BLaER1 treated with 17β-estradiol and CSF1 and Interleukin-3, amounts not matched to agents 10 nM and 100 nM (cell line): ENCODE measurements at regions not wholly inside any gene's neighbourhood (a gene's known extent, or its start where the extent isn't known, plus 50 kb on each side); places are given as distances from the start of the nearest gene placed in this dataset.

Experiments used
- H3K27ac ChIP-seq, 11 experiments: shearing (Covaris generic); formaldehyde crosslinking; 2 replicates each; pipeline ENCODE4 v1.8.1; 2022
- H3K27me3 ChIP-seq, 11 experiments: shearing (Covaris generic); formaldehyde crosslinking; 2 replicates each; pipeline ENCODE4 v1.8.1; 2022
- H3K36me3 ChIP-seq, 11 experiments: shearing (Covaris generic); formaldehyde crosslinking; 2 replicates each; pipeline ENCODE4 v1.8.1; 2022
- H3K4me1 ChIP-seq, 10 experiments: shearing (Covaris generic); formaldehyde crosslinking; 2 replicates each; pipeline ENCODE4 v1.8.1; 2022
- H3K4me2 ChIP-seq, 11 experiments: shearing (Covaris generic); formaldehyde crosslinking; 2 replicates each; pipeline ENCODE4 v1.8.1; 2022
- H3K4me3 ChIP-seq, 10 experiments: shearing (Covaris generic); formaldehyde crosslinking; 2 replicates each; pipeline ENCODE4 v1.8.1; 2022
- H3K9ac ChIP-seq, 11 experiments: shearing (Covaris generic); formaldehyde crosslinking; 2 replicates each; pipeline ENCODE4 v1.8.1; 2022
- H3K9me3 ChIP-seq, 11 experiments: shearing (Covaris generic); formaldehyde crosslinking; replicated peaks in 1 of 11; 2 replicates each; pipeline ENCODE4 v1.8.1; 2022
- H4K20me1 ChIP-seq, 11 experiments: shearing (Covaris generic); formaldehyde crosslinking; 2 replicates each; pipeline ENCODE4 v1.8.1; 2022
- Cebpa-rat ChIP-seq, 11 experiments: shearing (Covaris generic); IDR thresholded peaks; 2 replicates each; pipeline ENCODE4 v1.8.1; 2022

GRCh38 chr18:14905350-14905749 is 157.4 kb downstream of the ANKRD30B start:
- Histone ChIP-seq H3K36me3 (no peaks in the 10 kb centered on the region), H3K4me2 (no peak overlapping the region), H4K20me1 (no peaks in the 10 kb centered on the region), H3K4me1 (no peaks in the 10 kb centered on the region), H3K9me3 (no peaks in the 10 kb centered on the region), H3K27me3 (no peaks in the 10 kb centered on the region), H3K27ac (no peak overlapping the region), H3K4me3 (no peak overlapping the region), H3K9ac (no peak overlapping the region)
- TF ChIP-seq Cebpa-rat (IDR thresholded peaks at IDR 0.05): no peak

- no peak overlapping the region for H3K4me2 ChIP-seq
- no peak overlapping the region for H3K9ac ChIP-seq
- no peaks in the 10 kb centered on the region for H3K4me1 ChIP-seq
- no peaks in the 10 kb centered on the region for H4K20me1 ChIP-seq
- H3K4me3 ChIP-seq: no peak overlapping the region
- H3K27me3 ChIP-seq: no peaks in the 10 kb centered on the region
- no peak overlapping the region for H3K27ac ChIP-seq
- H3K36me3 ChIP-seq: no peaks in the 10 kb centered on the region
- no peak for TF ChIP-seq Cebpa-rat (IDR thresholded peaks at IDR 0.05)
- H3K9me3 ChIP-seq: no peaks in the 10 kb centered on the region
Observed at GRCh38 chr18:14905979-14906378, 158.0 kb downstream of the ANKRD30B start.

GRCh38 chr18:14907420-14907819 is 159.4 kb downstream of the ANKRD30B start:
- Histone ChIP-seq H3K9ac (no peak overlapping the region), H3K4me3 (no peak overlapping the region), H3K9me3 (no peaks in the 10 kb centered on the region), H4K20me1 (no peaks in the 10 kb centered on the region), H3K27ac (no peak overlapping the region), H3K4me1 (no peaks in the 10 kb centered on the region), H3K27me3 (no peaks in the 10 kb centered on the region), H3K36me3 (no peaks in the 10 kb centered on the region), H3K4me2 (no peak overlapping the region)
- TF ChIP-seq Cebpa-rat (IDR thresholded peaks at IDR 0.05): no peak

- no peak overlapping the region for H3K4me2 ChIP-seq
Observed at GRCh38 chr18:14908541-14908940, 160.6 kb downstream of the ANKRD30B start.

GRCh38 chr18:14912967-14913366 is 165.0 kb downstream of the ANKRD30B start:
- no peaks in the 10 kb centered on the region for H3K36me3 ChIP-seq
- no peaks in the 10 kb centered on the region for H3K4me1 ChIP-seq
- no peak for TF ChIP-seq Cebpa-rat (IDR thresholded peaks at IDR 0.05)
- no peak overlapping the region for H3K27ac ChIP-seq
- H3K4me2 ChIP-seq: no peak overlapping the region
- no peak overlapping the region for H3K4me3 ChIP-seq
- no peak overlapping the region for H3K9ac ChIP-seq
- H4K20me1 ChIP-seq: no peaks in the 10 kb centered on the region
- no peaks in the 10 kb centered on the region for H3K9me3 ChIP-seq
- H3K27me3 ChIP-seq: no peaks in the 10 kb centered on the region

More at GRCh38 chr18:14908541-14908940, 160.6 kb downstream of the ANKRD30B start:
- Histone ChIP-seq H3K36me3 (no peaks in the 10 kb centered on the region), H3K27me3 (no peaks in the 10 kb centered on the region), H3K4me1 (no peaks in the 10 kb centered on the region), H3K27ac (no peak overlapping the region), H3K4me3 (no peak overlapping the region), H3K9ac (no peak overlapping the region), H4K20me1 (no peaks in the 10 kb centered on the region), H3K9me3 (no peaks in the 10 kb centered on the region)
- TF ChIP-seq Cebpa-rat (IDR thresholded peaks at IDR 0.05): no peak

- Histone ChIP-seq H3K27me3 (no peaks in the 10 kb centered on the region), H3K9me3 (no peaks in the 10 kb centered on the region)
- no peak for TF ChIP-seq Cebpa-rat (IDR thresholded peaks at IDR 0.05)
Observed at GRCh38 chr18:14914121-14914520, 166.1 kb downstream of the ANKRD30B start.

GRCh38 chr18:14914771-14915170 is 166.8 kb downstream of the ANKRD30B start:
- H3K4me2 ChIP-seq: no peak overlapping the region
- TF ChIP-seq Cebpa-rat (IDR thresholded peaks at IDR 0.05): no peak
- H3K4me1 ChIP-seq: no peaks in the 10 kb centered on the region
- no peak overlapping the region for H3K4me3 ChIP-seq
- H3K9ac ChIP-seq: no peak overlapping the region
- no peaks in the 10 kb centered on the region for H3K36me3 ChIP-seq
- H3K27ac ChIP-seq: no peak overlapping the region
- H3K9me3 ChIP-seq: no peaks in the 10 kb centered on the region
- no peaks in the 10 kb centered on the region for H4K20me1 ChIP-seq
- H3K27me3 ChIP-seq: no peaks in the 10 kb centered on the region

More at GRCh38 chr18:14914121-14914520, 166.1 kb downstream of the ANKRD30B start:
- no peak overlapping the region for H3K27ac ChIP-seq
- no peaks in the 10 kb centered on the region for H3K36me3 ChIP-seq
- no peaks in the 10 kb centered on the region for H3K4me1 ChIP-seq
- H3K4me3 ChIP-seq: no peak overlapping the region
- no peak overlapping the region for H3K4me2 ChIP-seq
- no peak overlapping the region for H3K9ac ChIP-seq
- H4K20me1 ChIP-seq: no peaks in the 10 kb centered on the region

GRCh38 chr18:14916181-14916580 is 168.2 kb downstream of the ANKRD30B start:
- Histone ChIP-seq H3K4me3 (no peak overlapping the region), H3K27me3 (no peaks in the 10 kb centered on the region)

GRCh38 chr18:14916851-14917250 is 168.9 kb downstream of the ANKRD30B start:
- no peak overlapping the region for H3K4me3 ChIP-seq
- H3K9me3 ChIP-seq: no peaks in the 10 kb centered on the region
- no peak overlapping the region for H3K27ac ChIP-seq
- no peaks in the 10 kb centered on the region for H3K27me3 ChIP-seq
- H4K20me1 ChIP-seq: no peaks in the 10 kb centered on the region
- no peak overlapping the region for H3K9ac ChIP-seq
- no peak overlapping the region for H3K4me2 ChIP-seq
- no peaks in the 10 kb centered on the region for H3K36me3 ChIP-seq
- TF ChIP-seq Cebpa-rat (IDR thresholded peaks at IDR 0.05): no peak
- H3K4me1 ChIP-seq: no peaks in the 10 kb centered on the region

More at GRCh38 chr18:14916181-14916580, 168.2 kb downstream of the ANKRD30B start:
- H3K9ac ChIP-seq: no peak overlapping the region
- no peak overlapping the region for H3K27ac ChIP-seq
- H3K36me3 ChIP-seq: no peaks in the 10 kb centered on the region
- no peaks in the 10 kb centered on the region for H3K4me1 ChIP-seq
- H4K20me1 ChIP-seq: no peaks in the 10 kb centered on the region
- H3K4me2 ChIP-seq: no peak overlapping the region
- H3K9me3 ChIP-seq: no peaks in the 10 kb centered on the region
- TF ChIP-seq Cebpa-rat (IDR thresholded peaks at IDR 0.05): no peak

GRCh38 chr18:14917311-14917710 is 169.3 kb downstream of the ANKRD30B start:
- no peaks in the 10 kb centered on the region for H3K9me3 ChIP-seq
- no peaks in the 10 kb centered on the region for H3K4me1 ChIP-seq
- TF ChIP-seq Cebpa-rat (IDR thresholded peaks at IDR 0.05): no peak
- no peaks in the 10 kb centered on the region for H3K36me3 ChIP-seq
- H4K20me1 ChIP-seq: no peaks in the 10 kb centered on the region
- H3K4me3 ChIP-seq: no peak overlapping the region
- H3K27ac ChIP-seq: no peak overlapping the region
- no peaks in the 10 kb centered on the region for H3K27me3 ChIP-seq
- H3K9ac ChIP-seq: no peak overlapping the region
- no peak overlapping the region for H3K4me2 ChIP-seq

- no peak for TF ChIP-seq Cebpa-rat (IDR thresholded peaks at IDR 0.05)
- H3K9me3 ChIP-seq: no peaks in the 10 kb centered on the region
- no peaks in the 10 kb centered on the region for H3K36me3 ChIP-seq
- no peak overlapping the region for H3K4me2 ChIP-seq
- no peaks in the 10 kb centered on the region for H4K20me1 ChIP-seq
- H3K27ac ChIP-seq: no peak overlapping the region
- no peak overlapping the region for H3K9ac ChIP-seq
- no peaks in the 10 kb centered on the region for H3K27me3 ChIP-seq
- H3K4me3 ChIP-seq: no peak overlapping the region
- H3K4me1 ChIP-seq: no peaks in the 10 kb centered on the region
Observed at GRCh38 chr18:14919666-14920065, 171.7 kb downstream of the ANKRD30B start.
